Liver (tissue), 8 donors: ENCODE measurements at regions not wholly inside any gene's neighbourhood (a gene's known extent, or its start where the extent isn't known, plus 50 kb on each side); places are given as distances from the start of the nearest gene placed in this dataset.

Experiments
- DNase-seq: peaks from one replicate; pipeline ENCODE4 v3.0.0-alpha.2; 2017; ENCODE audit warnings: low spot score
- H3K27ac ChIP-seq, 2 donors: one replicate each; pipeline ENCODE4 v1.7.0; 2013; ENCODE audit warnings: inconsistent platforms in 2 of 2, low read length in 2 of 2, control low read depth in 1 of 2, low read depth in 1 of 2, mild to moderate bottlenecking in 1 of 2
- H3K27me3 ChIP-seq, 4 donors: one replicate each; pipeline versions ENCODE4 v1.6.1 to v1.7.0; 2013; ENCODE audit warnings: low read length in 3 of 4, inconsistent platforms in 1 of 4, mild to moderate bottlenecking in 1 of 4, moderate library complexity in 1 of 4; ENCODE audit not compliant: control insufficient read depth in 4 of 4, insufficient read depth in 4 of 4
- H3K36me3 ChIP-seq, 4 donors: one replicate each; pipeline versions ENCODE4 v1.6.1 to v1.7.0; 2013; ENCODE audit warnings: low read length in 3 of 4, mild to moderate bottlenecking in 3 of 4, low read depth in 1 of 4, moderate library complexity in 1 of 4; ENCODE audit not compliant: control insufficient read depth in 4 of 4, insufficient read depth in 3 of 4
- H3K4me1 ChIP-seq, 4 donors: one replicate each; pipeline versions ENCODE4 v1.6.1 to v1.7.0; 2013; ENCODE audit warnings: low read length in 3 of 4, mild to moderate bottlenecking in 3 of 4, moderate library complexity in 1 of 4; ENCODE audit not compliant: control insufficient read depth in 4 of 4, insufficient read depth in 4 of 4
- H3K4me3 ChIP-seq, 3 donors: one replicate each; pipeline versions ENCODE4 v1.6.1 to v1.7.0; 2013; ENCODE audit warnings: low read length in 3 of 3, control low read depth in 1 of 3, low read depth in 1 of 3, mild to moderate bottlenecking in 1 of 3
- H3K9ac ChIP-seq, 2 donors: one replicate each; pipeline ENCODE4 v1.7.0; 2013; ENCODE audit warnings: low read length in 2 of 2, mild to moderate bottlenecking in 2 of 2, moderate library complexity in 2 of 2, control low read depth in 1 of 2, low read depth in 1 of 2
- H3K9me3 ChIP-seq, 4 donors: one replicate each; pipeline versions ENCODE4 v1.6.1 to v1.7.0; 2013; ENCODE audit warnings: low read length in 3 of 4; ENCODE audit not compliant: control insufficient read depth in 4 of 4
- CTCF ChIP-seq: fragments of 150-350 bp; IDR thresholded peaks from 2 replicates; pipeline ENCODE4 v1.5.1; 2017; ENCODE audit warnings: improper control_type of control experiment, low read depth, low read length; ENCODE audit not compliant: missing input control
- EGR1 ChIP-seq, 2 donors: IDR thresholded peaks; 2 replicates each; pipeline ENCODE4 v1.6.1; 2016 to 2018; ENCODE audit warnings: antibody characterized with exemption in 2 of 2, low read depth in 2 of 2
- FOXA1 ChIP-seq: IDR thresholded peaks from 2 replicates; pipeline ENCODE4 v1.6.1; 2016; ENCODE audit warnings: antibody characterized with exemption
- FOXA2 ChIP-seq: IDR thresholded peaks from 2 replicates; pipeline ENCODE4 v1.6.1; 2016; ENCODE audit warnings: antibody characterized with exemption
- GABPA ChIP-seq, 2 donors: IDR thresholded peaks in 1 of 2; conservative IDR thresholded peaks in 1 of 2; 2 replicates each; pipeline ENCODE4 v1.6.1; 2016; ENCODE audit warnings: antibody characterized with exemption in 2 of 2, mild to moderate bottlenecking in 1 of 2, moderate library complexity in 1 of 2
- HNF4A ChIP-seq, 2 donors: conservative IDR thresholded peaks; 2 replicates each; pipeline ENCODE4 v1.6.1; 2016; ENCODE audit warnings: antibody characterized with exemption in 2 of 2, mild to moderate bottlenecking in 2 of 2
- HNF4G ChIP-seq: IDR thresholded peaks from 2 replicates; pipeline ENCODE4 v1.6.1; 2016; ENCODE audit warnings: antibody characterized with exemption
- JUND ChIP-seq, 2 donors: IDR thresholded peaks; 2 replicates each; pipeline ENCODE4 v1.6.1; 2016; ENCODE audit warnings: antibody characterized with exemption in 2 of 2
- MAX ChIP-seq: IDR thresholded peaks from 2 replicates; pipeline ENCODE4 v1.6.1; 2016; ENCODE audit warnings: antibody characterized with exemption
- NR2F2 ChIP-seq: IDR thresholded peaks from 2 replicates; pipeline ENCODE4 v1.6.1; 2016; ENCODE audit warnings: antibody characterized with exemption
- RAD21 ChIP-seq, 2 donors: IDR thresholded peaks; 2 replicates each; pipeline ENCODE4 v1.6.1; 2016; ENCODE audit warnings: antibody characterized with exemption in 2 of 2, mild to moderate bottlenecking in 2 of 2
- REST ChIP-seq: IDR thresholded peaks from 2 replicates; pipeline ENCODE4 v1.6.1; 2016; ENCODE audit warnings: antibody characterized with exemption, mild to moderate bottlenecking
- RXRA ChIP-seq, 2 donors: IDR thresholded peaks; 2 replicates each; pipeline ENCODE4 v1.6.1; 2017 to 2018; ENCODE audit warnings: antibody characterized with exemption in 2 of 2, mild to moderate bottlenecking in 1 of 2
- SP1 ChIP-seq: IDR thresholded peaks from 2 replicates; pipeline ENCODE4 v1.6.1; 2018; ENCODE audit warnings: antibody characterized with exemption, mild to moderate bottlenecking
- TAF1 ChIP-seq: conservative IDR thresholded peaks from 2 replicates; pipeline ENCODE4 v1.6.1; 2016; ENCODE audit warnings: antibody characterized with exemption, mild to moderate bottlenecking
- YY1 ChIP-seq: IDR thresholded peaks from 2 replicates; pipeline ENCODE4 v1.6.1; 2016; ENCODE audit warnings: antibody characterized with exemption, mild to moderate bottlenecking
- ZBTB33 ChIP-seq: IDR thresholded peaks from 2 replicates; pipeline ENCODE4 v1.6.1; 2016; ENCODE audit warnings: antibody characterized with exemption
- WGBS: extraction: QIAGEN DNeasy Blood & Tissue Kit; methylation state at CpG from one replicate; pipeline ENCODE4 v1.1.7; 2013; 5-methylcytosine and 5-hydroxymethylcytosine counted together
- TF ChIP-seq, protein P1 (sequence below): IDR thresholded peaks from 2 replicates; pipeline ENCODE4 v1.6.1; 2016; ENCODE audit warnings: antibody characterized with exemption
- donor health status: healthy.
- donor health status: healthy.
- donor health status: healthy.
- donor health status: healthy.
- donor health status: healthy.

GRCh38 chr7:106176414-106177299 lies 64.5 kb upstream of the SYPL1 start:
- H3K4me1 ChIP-seq, result peaks cover 16 to 51% (median 33%) of the 10 kb centered on the region in 4 donors
- 14% methylated on average over 11 of the region's 11 CpGs for WGBS
- H3K4me3 ChIP-seq, result peak overlapping the region in 1 of 3 donors; percentile 8
- H3K36me3 ChIP-seq, result no peaks in the 10 kb centered on the region
- TF ChIP-seq TAF1 (peak; percentile 23), HNF4A (conservative IDR thresholded peaks at IDR 0.05) (no peak), MAX (peak; percentile 82), YY1 (peak; percentile 94), GABPA (IDR thresholded peaks at IDR 0.05 in 1 of 2, conservative IDR thresholded peaks at IDR 0.05 in 1 of 2) (no peak), FOXA1 (no peak), RAD21 (IDR thresholded peaks at IDR 0.05) (peak; percentile 99), CTCF (peak; percentile 98), FOXA2 (peak; percentile 16), NR2F2 (peak; percentile 46), EGR1 (IDR thresholded peaks at IDR 0.05; ENCODE audit: low read depth in 2 of 2) (no peak), ZBTB33 (no peak), RXRA (IDR thresholded peaks at IDR 0.05) (peak; percentile 54 to 57), REST (peak; percentile 58), JUND (IDR thresholded peaks at IDR 0.05) (no peak), HNF4G (no peak), SP1 (no peak)
- TF ChIP-seq, protein P1, sequence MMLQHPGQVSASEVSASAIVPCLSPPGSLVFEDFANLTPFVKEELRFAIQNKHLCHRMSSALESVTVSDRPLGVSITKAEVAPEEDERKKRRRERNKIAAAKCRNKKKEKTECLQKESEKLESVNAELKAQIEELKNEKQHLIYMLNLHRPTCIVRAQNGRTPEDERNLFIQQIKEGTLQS, result no peak
- no peaks in the 10 kb centered on the region for H3K9me3 ChIP-seq
- H3K27me3 ChIP-seq, result no peaks in the 10 kb centered on the region
- H3K9ac ChIP-seq, result peak overlapping the region; percentile 32 to 47
- peak; percentile 81 for DNase-seq
- peak overlapping the region; percentile 79 to 85 for H3K27ac ChIP-seq
